ENCODE measurements at regions not wholly inside any gene's neighbourhood (a gene's known extent, or its start where the extent isn't known, plus 50 kb on each side); places are given as distances from the start of the nearest gene placed in this dataset.

DNA sequence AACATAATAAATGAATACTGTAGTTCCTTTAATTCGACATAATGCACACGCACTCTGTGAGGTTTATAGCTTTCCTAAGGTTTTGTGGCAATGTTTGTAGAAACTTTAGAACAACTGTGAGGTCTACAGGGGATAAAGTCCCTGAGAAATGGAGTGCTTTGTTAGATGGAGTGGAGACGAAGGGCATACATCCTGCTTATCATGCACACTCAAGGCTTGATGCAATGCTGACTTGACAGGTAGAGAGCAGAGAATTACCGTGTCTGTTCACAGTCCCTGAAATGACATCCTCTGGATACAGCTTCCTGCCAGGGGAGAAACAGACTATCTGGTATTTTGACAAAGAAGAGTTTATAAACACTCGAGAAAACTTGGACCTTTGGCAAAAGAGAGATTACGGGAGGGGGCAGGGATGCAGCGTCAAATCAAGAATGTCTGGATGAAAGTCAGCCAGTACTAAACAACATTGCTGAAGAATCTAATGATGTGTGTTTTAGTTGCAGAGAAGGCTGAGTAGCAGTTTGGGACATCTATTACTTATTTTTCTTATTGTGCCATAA, 766.9 kb upstream of the ZEB2 start:
- Histone ChIP-seq H3K4me1 (ENCODE audit: control insufficient read depth, insufficient read depth, low read length) (no peaks in the 10 kb centered on the region), H3K27ac (ENCODE audit: extremely low read depth, low read depth, low read length) (no peak overlapping the region), H3K36me3 (ENCODE audit: control insufficient read depth in 2 of 2, insufficient read depth in 1 of 2, low read length in 2 of 2) (no peaks in the 10 kb centered on the region), H3K9me3 (ENCODE audit: control insufficient read depth, insufficient read depth, low read depth, low read length) (no peaks in the 10 kb centered on the region), H3K4me3 (ENCODE audit: low read depth, low read length) (no peak overlapping the region)
- no peak for TF ChIP-seq ZEB2 (tag by site-specific recombination; IDR thresholded peaks at IDR 0.05)
- TF ChIP-seq ZNF366 (tag by site-specific recombination; conservative IDR thresholded peaks at IDR 0.05): no peak
- no peak for TF ChIP-seq MEIS1 (CRISPR knock-in tag; IDR thresholded peaks at IDR 0.05; ENCODE audit: borderline replicate concordance)
- TF ChIP-seq ZNF24 (tag by site-specific recombination; IDR thresholded peaks at IDR 0.05): no peak
- TF ChIP-seq, protein P1, sequence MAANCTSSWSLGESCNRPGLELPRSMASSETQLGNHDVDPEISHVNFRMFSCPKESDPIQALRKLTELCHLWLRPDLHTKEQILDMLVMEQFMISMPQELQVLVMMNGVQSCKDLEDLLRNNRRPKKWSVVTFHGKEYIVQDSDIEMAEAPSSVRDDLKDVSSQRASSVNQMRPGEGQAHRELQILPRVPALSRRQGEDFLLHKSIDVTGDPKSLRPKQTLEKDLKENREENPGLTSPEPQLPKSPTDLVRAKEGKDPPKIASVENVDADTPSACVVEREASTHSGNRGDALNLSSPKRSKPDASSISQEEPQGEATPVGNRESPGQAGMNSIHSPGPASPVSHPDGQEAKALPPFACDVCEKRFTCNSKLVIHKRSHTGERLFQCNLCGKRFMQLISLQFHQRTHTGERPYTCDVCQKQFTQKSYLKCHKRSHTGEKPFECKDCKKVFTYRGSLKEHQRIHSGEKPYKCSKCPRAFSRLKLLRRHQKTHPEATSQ (tag by site-specific recombination; IDR thresholded peaks at IDR 0.05): no peak
- TF ChIP-seq ZNF626 (tag by site-specific recombination; IDR thresholded peaks at IDR 0.05): no peak
- TF ChIP-seq ELK4 (IDR thresholded peaks at IDR 0.05; ENCODE audit: borderline replicate concordance, low read depth, low read length): no peak
- TF ChIP-seq KLF16 (tag by site-specific recombination; IDR thresholded peaks at IDR 0.05): no peak
- TF ChIP-seq, protein P2, sequence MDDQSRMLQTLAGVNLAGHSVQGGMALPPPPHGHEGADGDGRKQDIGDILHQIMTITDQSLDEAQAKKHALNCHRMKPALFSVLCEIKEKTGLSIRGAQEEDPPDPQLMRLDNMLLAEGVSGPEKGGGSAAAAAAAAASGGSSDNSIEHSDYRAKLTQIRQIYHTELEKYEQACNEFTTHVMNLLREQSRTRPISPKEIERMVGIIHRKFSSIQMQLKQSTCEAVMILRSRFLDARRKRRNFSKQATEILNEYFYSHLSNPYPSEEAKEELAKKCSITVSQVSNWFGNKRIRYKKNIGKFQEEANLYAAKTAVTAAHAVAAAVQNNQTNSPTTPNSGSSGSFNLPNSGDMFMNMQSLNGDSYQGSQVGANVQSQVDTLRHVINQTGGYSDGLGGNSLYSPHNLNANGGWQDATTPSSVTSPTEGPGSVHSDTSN (CRISPR knock-in tag; IDR thresholded peaks at IDR 0.05): no peak
- TF ChIP-seq, protein P3, sequence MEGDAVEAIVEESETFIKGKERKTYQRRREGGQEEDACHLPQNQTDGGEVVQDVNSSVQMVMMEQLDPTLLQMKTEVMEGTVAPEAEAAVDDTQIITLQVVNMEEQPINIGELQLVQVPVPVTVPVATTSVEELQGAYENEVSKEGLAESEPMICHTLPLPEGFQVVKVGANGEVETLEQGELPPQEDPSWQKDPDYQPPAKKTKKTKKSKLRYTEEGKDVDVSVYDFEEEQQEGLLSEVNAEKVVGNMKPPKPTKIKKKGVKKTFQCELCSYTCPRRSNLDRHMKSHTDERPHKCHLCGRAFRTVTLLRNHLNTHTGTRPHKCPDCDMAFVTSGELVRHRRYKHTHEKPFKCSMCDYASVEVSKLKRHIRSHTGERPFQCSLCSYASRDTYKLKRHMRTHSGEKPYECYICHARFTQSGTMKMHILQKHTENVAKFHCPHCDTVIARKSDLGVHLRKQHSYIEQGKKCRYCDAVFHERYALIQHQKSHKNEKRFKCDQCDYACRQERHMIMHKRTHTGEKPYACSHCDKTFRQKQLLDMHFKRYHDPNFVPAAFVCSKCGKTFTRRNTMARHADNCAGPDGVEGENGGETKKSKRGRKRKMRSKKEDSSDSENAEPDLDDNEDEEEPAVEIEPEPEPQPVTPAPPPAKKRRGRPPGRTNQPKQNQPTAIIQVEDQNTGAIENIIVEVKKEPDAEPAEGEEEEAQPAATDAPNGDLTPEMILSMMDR (tag by site-specific recombination; IDR thresholded peaks at IDR 0.05): no peak
- no peak for TF ChIP-seq ZNF561 (tag by site-specific recombination; IDR thresholded peaks at IDR 0.05; ENCODE audit: borderline replicate concordance)
- no peak for TF ChIP-seq SP7 (tag by site-specific recombination; IDR thresholded peaks at IDR 0.05)
- TF ChIP-seq, protein P4, sequence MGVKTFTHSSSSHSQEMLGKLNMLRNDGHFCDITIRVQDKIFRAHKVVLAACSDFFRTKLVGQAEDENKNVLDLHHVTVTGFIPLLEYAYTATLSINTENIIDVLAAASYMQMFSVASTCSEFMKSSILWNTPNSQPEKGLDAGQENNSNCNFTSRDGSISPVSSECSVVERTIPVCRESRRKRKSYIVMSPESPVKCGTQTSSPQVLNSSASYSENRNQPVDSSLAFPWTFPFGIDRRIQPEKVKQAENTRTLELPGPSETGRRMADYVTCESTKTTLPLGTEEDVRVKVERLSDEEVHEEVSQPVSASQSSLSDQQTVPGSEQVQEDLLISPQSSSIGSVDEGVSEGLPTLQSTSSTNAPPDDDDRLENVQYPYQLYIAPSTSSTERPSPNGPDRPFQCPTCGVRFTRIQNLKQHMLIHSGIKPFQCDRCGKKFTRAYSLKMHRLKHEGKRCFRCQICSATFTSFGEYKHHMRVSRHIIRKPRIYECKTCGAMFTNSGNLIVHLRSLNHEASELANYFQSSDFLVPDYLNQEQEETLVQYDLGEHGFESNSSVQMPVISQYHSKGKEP (tag by site-specific recombination; IDR thresholded peaks at IDR 0.05): no peak
- no peak for TF ChIP-seq ZXDB (tag by site-specific recombination; IDR thresholded peaks at IDR 0.05)
- TF ChIP-seq ZNF426 (tag by site-specific recombination; IDR thresholded peaks at IDR 0.05): no peak
- no peak for TF ChIP-seq ZBTB17 (tag by site-specific recombination; IDR thresholded peaks at IDR 0.05)
- no peak for TF ChIP-seq ZNF596 (tag by site-specific recombination; IDR thresholded peaks at IDR 0.05)
- TF ChIP-seq ZNF837 (tag by site-specific recombination; IDR thresholded peaks at IDR 0.05): no peak
- ChIA-PET CTCF (no interaction called here), POLR2A (no interaction called here)

DNA sequence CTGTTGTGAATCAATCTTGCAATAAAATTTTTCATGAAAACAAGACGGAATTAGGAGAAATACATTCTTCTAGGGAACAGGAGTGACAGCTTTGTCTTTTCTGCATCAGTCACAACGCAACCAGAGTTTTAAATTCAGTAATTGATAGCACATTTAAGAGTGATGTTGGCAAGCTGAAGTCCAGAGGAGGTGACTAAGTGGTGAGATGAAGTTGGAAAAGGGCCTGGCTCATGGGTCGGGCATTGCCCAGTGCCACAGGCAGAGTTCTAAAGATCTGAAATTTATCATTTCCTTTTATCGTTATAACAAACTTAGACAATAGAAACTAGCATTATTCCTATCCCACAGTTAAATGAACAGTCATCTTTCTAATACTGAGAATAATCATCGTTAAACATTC, 764.6 kb upstream of the ZEB2 start:
- ChIA-PET POLR2A (no interaction called here), CTCF (no interaction called here)
- Histone ChIP-seq H3K9me3 (ENCODE audit: control insufficient read depth, insufficient read depth, low read depth, low read length) (no peaks in the 10 kb centered on the region), H3K27ac (ENCODE audit: extremely low read depth, low read depth, low read length) (no peak overlapping the region), H3K4me1 (ENCODE audit: control insufficient read depth, insufficient read depth, low read length) (no peaks in the 10 kb centered on the region), H3K36me3 (ENCODE audit: control insufficient read depth in 2 of 2, insufficient read depth in 1 of 2, low read length in 2 of 2) (no peaks in the 10 kb centered on the region), H3K4me3 (ENCODE audit: low read depth, low read length) (no peak overlapping the region)
- no peak for TF ChIP-seq GFI1B (tag by site-specific recombination; IDR thresholded peaks at IDR 0.05)
- no peak for TF ChIP-seq ZNF596 (tag by site-specific recombination; IDR thresholded peaks at IDR 0.05)
- no peak for TF ChIP-seq ZNF423 (tag by site-specific recombination; IDR thresholded peaks at IDR 0.05)
- TF ChIP-seq HOXA7 (CRISPR knock-in tag; IDR thresholded peaks at IDR 0.05; ENCODE audit: borderline replicate concordance): no peak
- TF ChIP-seq YY1 (tag by site-specific recombination; IDR thresholded peaks at IDR 0.05): no peak
- no peak for TF ChIP-seq ZNF558 (tag by site-specific recombination; IDR thresholded peaks at IDR 0.05)
- TF ChIP-seq ZNF571 (tag by site-specific recombination; IDR thresholded peaks at IDR 0.05): no peak
- TF ChIP-seq ZNF776 (tag by site-specific recombination; IDR thresholded peaks at IDR 0.05; ENCODE audit: borderline replicate concordance): no peak
- TF ChIP-seq ZNF169 (tag by site-specific recombination; IDR thresholded peaks at IDR 0.05): no peak
- TF ChIP-seq BCL11A (tag by site-specific recombination; IDR thresholded peaks at IDR 0.05; ENCODE audit: low read depth): no peak
- TF ChIP-seq ZNF138 (tag by site-specific recombination; IDR thresholded peaks at IDR 0.05; ENCODE audit: borderline replicate concordance): no peak
- TF ChIP-seq ZNF24 (tag by site-specific recombination; IDR thresholded peaks at IDR 0.05): no peak
- TF ChIP-seq HOXC10 (CRISPR knock-in tag; IDR thresholded peaks at IDR 0.05): no peak
- TF ChIP-seq ZNF561 (tag by site-specific recombination; IDR thresholded peaks at IDR 0.05; ENCODE audit: borderline replicate concordance): no peak
- TF ChIP-seq WT1 (tag by site-specific recombination; IDR thresholded peaks at IDR 0.05): no peak

Measured in HEK293 (cell line).